WTC11 (cell line): ENCODE measurements at regions not wholly inside any gene's neighbourhood (a gene's known extent, or its start where the extent isn't known, plus 50 kb on each side); places are given as distances from the start of the nearest gene placed in this dataset.
"Not testable (repeated sequence)": the region's sequence is repeated elsewhere in the genome, so short reads cannot be mapped to it uniquely, and the experiment has no call there.

Experiments used
- ATAC-seq: fragments of 200-7000 bp; cut with Tn5 transposase; 2 replicates; pipeline ENCODE4 v1.10.0; 2021; ENCODE audit warnings: mild to moderate bottlenecking, moderate library complexity
- CTCF ChIA-PET: fragments of 300-600 bp; sonication (Branson Sonifier 250); formaldehyde crosslinking; loops from one replicate; lab custom pipeline; 2021; ENCODE audit warnings: antibody characterized with exemption; lab: Charles Lee
- POLR2A ChIA-PET: fragments of 350-600 bp; sonication (Branson Sonifier 250); formaldehyde crosslinking; loops from one replicate; lab custom pipeline; 2021; ENCODE audit warnings: antibody characterized with exemption; lab: Charles Lee
- DNase-seq: peaks from one replicate; pipeline ENCODE4 v3.0.0; 2021; ENCODE audit warnings: low spot score
- H3K27ac Mint-ChIP-seq: 2 replicates; pipeline ENCODE4 v1.8.0; 2021; ENCODE audit warnings: mixed read lengths
- H3K27me3 Mint-ChIP-seq: 2 replicates; pipeline ENCODE4 v1.8.0; 2021; ENCODE audit warnings: low read depth, mild to moderate bottlenecking, moderate library complexity, mixed read lengths
- H3K36me3 Mint-ChIP-seq: 2 replicates; pipeline ENCODE4 v1.8.0; 2021; ENCODE audit warnings: mixed read lengths
- H3K4me1 Mint-ChIP-seq: 2 replicates; pipeline ENCODE4 v1.8.0; 2022; ENCODE audit warnings: mixed read lengths
- H3K4me3 Mint-ChIP-seq: 2 replicates; pipeline ENCODE4 v1.8.0; 2021; ENCODE audit warnings: mild to moderate bottlenecking, moderate library complexity, mixed read lengths
- H3K9me3 Mint-ChIP-seq: 2 replicates; pipeline ENCODE4 v1.8.0; 2021; ENCODE audit warnings: mixed read lengths
- CREM ChIP-seq: sonication (generic); formaldehyde crosslinking; IDR thresholded peaks from 2 replicates; pipeline ENCODE4 v1.8.1; 2022; ENCODE audit warnings: mild to moderate bottlenecking, missing genetic modification reagents, moderate library complexity
- ESRRA ChIP-seq: sonication (generic); formaldehyde crosslinking; IDR thresholded peaks from 2 replicates; pipeline ENCODE4 v1.8.1; 2022; ENCODE audit warnings: mild to moderate bottlenecking, missing genetic modification reagents, borderline replicate concordance
- GABPB1 ChIP-seq: sonication (generic); formaldehyde crosslinking; IDR thresholded peaks from 2 replicates; pipeline ENCODE4 v1.8.1; 2023; ENCODE audit warnings: mild to moderate bottlenecking, missing genetic modification reagents
- JUN ChIP-seq: sonication (generic); formaldehyde crosslinking; IDR thresholded peaks from 2 replicates; pipeline ENCODE4 v1.8.0; 2023; ENCODE audit warnings: mild to moderate bottlenecking, missing genetic modification reagents
- MXD4 ChIP-seq: fragments of 250-450 bp; sonication (Bioruptor Pico); IDR thresholded peaks from 2 replicates; pipeline ENCODE4 v1.8.0; 2021; ENCODE audit warnings: mild to moderate bottlenecking, moderate library complexity, borderline replicate concordance
- OVOL2 ChIP-seq: fragments of 250-450 bp; sonication (Bioruptor Pico); IDR thresholded peaks from 2 replicates; pipeline ENCODE4 v1.9.0; 2021; ENCODE audit warnings: mild to moderate bottlenecking, borderline replicate concordance
- TCF7 ChIP-seq: sonication (generic); formaldehyde crosslinking; IDR thresholded peaks from 2 replicates; pipeline ENCODE4 v1.8.0; 2022; ENCODE audit warnings: mild to moderate bottlenecking, low read depth, missing genetic modification reagents, moderate library complexity
- ZNF232 ChIP-seq: sonication (generic); formaldehyde crosslinking; IDR thresholded peaks from 2 replicates; pipeline ENCODE4 v1.8.0; 2022; ENCODE audit warnings: mild to moderate bottlenecking, missing genetic modification reagents
- ZNF396 ChIP-seq: fragments of 250-450 bp; sonication (Bioruptor Pico); IDR thresholded peaks from 2 replicates; pipeline ENCODE4 v1.8.0; 2021; ENCODE audit warnings: mild to moderate bottlenecking, moderate library complexity, borderline replicate concordance
- ZNF416 ChIP-seq: fragments of 250-450 bp; sonication (Bioruptor Pico); IDR thresholded peaks from 2 replicates; pipeline ENCODE4 v1.9.0; 2021; ENCODE audit warnings: mild to moderate bottlenecking, inconsistent platforms
- TF ChIP-seq, protein P1 (sequence below): sonication (generic); formaldehyde crosslinking; IDR thresholded peaks from 2 replicates; pipeline ENCODE4 v1.8.0; 2022; ENCODE audit warnings: mild to moderate bottlenecking, missing genetic modification reagents
- TF ChIP-seq, protein P2 (sequence below): sonication (generic); formaldehyde crosslinking; IDR thresholded peaks from 2 replicates; pipeline ENCODE4 v1.8.1; 2022; ENCODE audit warnings: mild to moderate bottlenecking, missing genetic modification reagents, moderate library complexity, borderline replicate concordance
- TF ChIP-seq, protein P3 (sequence below): sonication (generic); formaldehyde crosslinking; IDR thresholded peaks from 2 replicates; pipeline ENCODE4 v1.8.1; 2023; ENCODE audit warnings: mild to moderate bottlenecking, missing genetic modification reagents, borderline replicate concordance
- TF ChIP-seq, protein P4 (sequence below): sonication (generic); formaldehyde crosslinking; IDR thresholded peaks from 2 replicates; pipeline ENCODE4 v1.8.0; 2022; ENCODE audit warnings: mild to moderate bottlenecking, missing genetic modification reagents
- TF ChIP-seq, protein P5 (sequence below): sonication (generic); formaldehyde crosslinking; IDR thresholded peaks from 2 replicates; pipeline ENCODE4 v1.8.1; 2022; ENCODE audit warnings: low read depth, missing genetic modification reagents, borderline replicate concordance
- TF ChIP-seq, protein P6 (sequence below): sonication (generic); formaldehyde crosslinking; conservative IDR thresholded peaks from 2 replicates; pipeline ENCODE4 v1.8.1; 2023; ENCODE audit warnings: mild to moderate bottlenecking, low read depth, missing genetic modification reagents, moderate library complexity

DNA sequence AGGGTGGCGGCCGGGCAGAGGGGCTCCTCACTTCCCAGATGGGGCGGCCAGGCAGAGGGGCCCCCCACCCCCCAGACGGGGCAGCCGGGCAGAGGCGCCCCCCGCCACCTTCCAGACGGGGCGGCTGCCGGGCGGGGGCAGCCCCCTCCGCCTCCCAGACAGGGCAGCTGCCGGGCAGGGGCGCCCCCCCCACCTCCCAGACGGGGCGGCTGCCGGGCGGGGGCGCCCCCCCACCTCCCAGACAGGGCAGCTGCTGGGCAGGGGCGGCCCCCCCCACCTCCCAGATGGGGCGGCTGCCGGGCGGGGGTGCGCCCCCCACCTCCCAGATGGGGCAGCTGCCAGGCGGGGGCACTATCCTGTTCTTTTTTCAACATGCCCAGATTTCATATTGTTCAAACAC, 78.2 kb upstream of the DST start (continued):
- TF ChIP-seq ZNF232 (CRISPR knock-in tag): no peak
- TF ChIP-seq, protein P1, sequence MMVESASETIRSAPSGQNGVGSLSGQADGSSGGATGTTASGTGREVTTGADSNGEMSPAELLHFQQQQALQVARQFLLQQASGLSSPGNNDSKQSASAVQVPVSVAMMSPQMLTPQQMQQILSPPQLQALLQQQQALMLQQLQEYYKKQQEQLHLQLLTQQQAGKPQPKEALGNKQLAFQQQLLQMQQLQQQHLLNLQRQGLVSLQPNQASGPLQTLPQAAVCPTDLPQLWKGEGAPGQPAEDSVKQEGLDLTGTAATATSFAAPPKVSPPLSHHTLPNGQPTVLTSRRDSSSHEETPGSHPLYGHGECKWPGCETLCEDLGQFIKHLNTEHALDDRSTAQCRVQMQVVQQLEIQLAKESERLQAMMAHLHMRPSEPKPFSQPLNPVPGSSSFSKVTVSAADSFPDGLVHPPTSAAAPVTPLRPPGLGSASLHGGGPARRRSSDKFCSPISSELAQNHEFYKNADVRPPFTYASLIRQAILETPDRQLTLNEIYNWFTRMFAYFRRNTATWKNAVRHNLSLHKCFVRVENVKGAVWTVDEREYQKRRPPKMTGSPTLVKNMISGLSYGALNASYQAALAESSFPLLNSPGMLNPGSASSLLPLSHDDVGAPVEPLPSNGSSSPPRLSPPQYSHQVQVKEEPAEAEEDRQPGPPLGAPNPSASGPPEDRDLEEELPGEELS (CRISPR knock-in tag): no peak

DNA sequence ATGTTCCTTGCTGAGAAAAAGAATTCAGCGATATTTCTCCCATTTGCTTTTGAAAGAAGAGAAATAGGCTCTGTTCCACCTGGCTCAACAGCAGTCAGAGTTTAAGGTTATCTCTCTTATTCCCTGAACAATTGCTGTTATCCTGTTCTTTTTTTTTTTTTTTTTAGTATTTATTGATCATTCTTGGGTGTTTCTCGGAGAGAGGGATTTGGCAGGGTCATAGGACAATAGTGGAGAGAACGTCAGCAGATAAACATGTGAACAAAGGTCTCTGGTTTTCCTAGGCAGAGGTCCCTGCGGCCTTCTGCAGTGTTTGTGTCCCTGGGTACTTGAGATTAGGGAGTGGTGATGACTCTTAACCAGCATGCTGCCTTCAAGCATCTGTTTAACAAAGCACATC, 77.5 kb upstream of the DST start:
- H3K27ac Mint-ChIP-seq, CTCF ChIA-PET, ATAC-seq, DNase-seq, POLR2A ChIA-PET, H3K27me3 Mint-ChIP-seq, H3K4me3 Mint-ChIP-seq: not testable (repeated sequence)
- Mint-ChIP-seq H3K4me1 (peaks cover 56% of the 10 kb centered on the region), H3K9me3 (peaks cover 35% of the 10 kb centered on the region), H3K36me3 (peaks cover 40% of the 10 kb centered on the region)

DNA sequence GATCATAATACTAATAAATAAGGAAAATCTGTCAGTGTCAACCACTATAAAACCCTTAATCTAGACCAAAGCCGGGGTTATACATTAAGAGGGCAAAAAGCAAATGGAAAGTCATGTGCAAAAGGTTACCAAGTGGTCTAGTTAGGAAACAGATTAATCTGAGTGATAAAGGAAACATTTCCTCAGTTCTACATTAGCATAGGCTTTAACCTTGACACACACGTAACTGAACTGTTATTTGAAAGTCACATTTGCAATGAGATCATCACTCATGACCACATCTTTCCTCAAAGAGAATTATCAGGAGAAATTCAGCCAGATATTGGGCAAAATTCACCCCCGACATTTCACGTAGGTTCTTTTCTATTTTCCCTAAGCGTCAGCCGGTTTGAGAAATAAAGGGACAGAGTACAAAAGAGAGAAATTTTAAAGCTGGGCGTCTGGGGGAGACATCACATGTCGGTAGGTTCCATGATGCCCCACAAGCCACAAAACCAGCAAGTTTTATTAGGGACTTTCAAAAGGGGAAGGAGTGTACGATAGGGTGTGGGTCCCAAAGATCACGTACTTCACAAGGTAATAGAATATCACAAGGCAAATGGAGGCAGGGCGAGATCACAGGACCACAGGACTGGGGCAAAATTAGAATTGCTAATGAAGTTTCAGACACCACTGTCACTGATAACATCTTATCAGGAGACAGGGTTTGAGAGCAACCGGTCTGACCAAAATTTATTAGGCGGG, 76.8 kb upstream of the DST start:
- peaks cover 35% of the 10 kb centered on the region for H3K9me3 Mint-ChIP-seq
- H3K36me3 Mint-ChIP-seq: peaks cover 40% of the 10 kb centered on the region
- peaks cover 56% of the 10 kb centered on the region for H3K4me1 Mint-ChIP-seq
- CTCF ChIA-PET, H3K4me3 Mint-ChIP-seq, H3K27ac Mint-ChIP-seq, ATAC-seq, POLR2A ChIA-PET, DNase-seq, H3K27me3 Mint-ChIP-seq: not testable (repeated sequence)

DNA sequence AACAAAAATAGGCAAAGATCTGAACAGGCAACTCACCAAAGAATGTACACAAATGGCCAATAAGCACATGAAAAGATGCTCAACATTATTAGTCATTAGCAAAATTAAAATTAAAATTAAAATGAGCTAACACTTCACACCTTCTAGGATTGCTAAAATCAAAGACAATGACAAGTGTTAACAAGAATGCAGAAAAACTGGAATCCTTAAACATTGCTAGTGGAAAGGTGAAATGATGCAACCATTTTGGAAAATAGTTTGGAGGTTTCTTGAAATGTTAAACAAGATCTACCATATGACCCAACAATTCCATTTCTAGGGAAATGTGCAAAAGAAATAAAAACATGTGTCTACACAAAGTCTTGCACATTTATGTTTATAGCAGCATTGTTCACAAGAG, 75.5 kb upstream of the DST start:
- Mint-ChIP-seq H3K4me3 (no peak overlapping the region), H3K27me3 (no peaks in the 10 kb centered on the region), H3K27ac (no peak overlapping the region), H3K36me3 (peaks cover 37% of the 10 kb centered on the region), H3K4me1 (peaks cover 63% of the 10 kb centered on the region), H3K9me3 (peaks cover 35% of the 10 kb centered on the region)
- ATAC-seq (no peak), DNase-seq (no peak)
- ChIA-PET CTCF (no interaction called here), POLR2A (no interaction called here)
- TF ChIP-seq, protein P2, sequence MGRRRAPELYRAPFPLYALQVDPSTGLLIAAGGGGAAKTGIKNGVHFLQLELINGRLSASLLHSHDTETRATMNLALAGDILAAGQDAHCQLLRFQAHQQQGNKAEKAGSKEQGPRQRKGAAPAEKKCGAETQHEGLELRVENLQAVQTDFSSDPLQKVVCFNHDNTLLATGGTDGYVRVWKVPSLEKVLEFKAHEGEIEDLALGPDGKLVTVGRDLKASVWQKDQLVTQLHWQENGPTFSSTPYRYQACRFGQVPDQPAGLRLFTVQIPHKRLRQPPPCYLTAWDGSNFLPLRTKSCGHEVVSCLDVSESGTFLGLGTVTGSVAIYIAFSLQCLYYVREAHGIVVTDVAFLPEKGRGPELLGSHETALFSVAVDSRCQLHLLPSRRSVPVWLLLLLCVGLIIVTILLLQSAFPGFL (CRISPR knock-in tag): no peak
- TF ChIP-seq JUN (no peak), ZNF416 (CRISPR knock-in tag) (no peak), MXD4 (CRISPR knock-in tag) (no peak), ESRRA (CRISPR knock-in tag) (no peak), ZNF396 (no peak), TCF7 (CRISPR knock-in tag) (no peak), GABPB1 (no peak), OVOL2 (CRISPR knock-in tag) (no peak), CREM (CRISPR knock-in tag) (no peak)
- TF ChIP-seq, protein P3, sequence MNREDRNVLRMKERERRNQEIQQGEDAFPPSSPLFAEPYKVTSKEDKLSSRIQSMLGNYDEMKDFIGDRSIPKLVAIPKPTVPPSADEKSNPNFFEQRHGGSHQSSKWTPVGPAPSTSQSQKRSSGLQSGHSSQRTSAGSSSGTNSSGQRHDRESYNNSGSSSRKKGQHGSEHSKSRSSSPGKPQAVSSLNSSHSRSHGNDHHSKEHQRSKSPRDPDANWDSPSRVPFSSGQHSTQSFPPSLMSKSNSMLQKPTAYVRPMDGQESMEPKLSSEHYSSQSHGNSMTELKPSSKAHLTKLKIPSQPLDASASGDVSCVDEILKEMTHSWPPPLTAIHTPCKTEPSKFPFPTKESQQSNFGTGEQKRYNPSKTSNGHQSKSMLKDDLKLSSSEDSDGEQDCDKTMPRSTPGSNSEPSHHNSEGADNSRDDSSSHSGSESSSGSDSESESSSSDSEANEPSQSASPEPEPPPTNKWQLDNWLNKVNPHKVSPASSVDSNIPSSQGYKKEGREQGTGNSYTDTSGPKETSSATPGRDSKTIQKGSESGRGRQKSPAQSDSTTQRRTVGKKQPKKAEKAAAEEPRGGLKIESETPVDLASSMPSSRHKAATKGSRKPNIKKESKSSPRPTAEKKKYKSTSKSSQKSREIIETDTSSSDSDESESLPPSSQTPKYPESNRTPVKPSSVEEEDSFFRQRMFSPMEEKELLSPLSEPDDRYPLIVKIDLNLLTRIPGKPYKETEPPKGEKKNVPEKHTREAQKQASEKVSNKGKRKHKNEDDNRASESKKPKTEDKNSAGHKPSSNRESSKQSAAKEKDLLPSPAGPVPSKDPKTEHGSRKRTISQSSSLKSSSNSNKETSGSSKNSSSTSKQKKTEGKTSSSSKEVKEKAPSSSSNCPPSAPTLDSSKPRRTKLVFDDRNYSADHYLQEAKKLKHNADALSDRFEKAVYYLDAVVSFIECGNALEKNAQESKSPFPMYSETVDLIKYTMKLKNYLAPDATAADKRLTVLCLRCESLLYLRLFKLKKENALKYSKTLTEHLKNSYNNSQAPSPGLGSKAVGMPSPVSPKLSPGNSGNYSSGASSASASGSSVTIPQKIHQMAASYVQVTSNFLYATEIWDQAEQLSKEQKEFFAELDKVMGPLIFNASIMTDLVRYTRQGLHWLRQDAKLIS (CRISPR knock-in tag): no peak
- TF ChIP-seq, protein P4, sequence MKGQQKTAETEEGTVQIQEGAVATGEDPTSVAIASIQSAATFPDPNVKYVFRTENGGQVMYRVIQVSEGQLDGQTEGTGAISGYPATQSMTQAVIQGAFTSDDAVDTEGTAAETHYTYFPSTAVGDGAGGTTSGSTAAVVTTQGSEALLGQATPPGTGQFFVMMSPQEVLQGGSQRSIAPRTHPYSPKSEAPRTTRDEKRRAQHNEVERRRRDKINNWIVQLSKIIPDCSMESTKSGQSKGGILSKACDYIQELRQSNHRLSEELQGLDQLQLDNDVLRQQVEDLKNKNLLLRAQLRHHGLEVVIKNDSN (CRISPR knock-in tag): no peak
- TF ChIP-seq, protein P5, sequence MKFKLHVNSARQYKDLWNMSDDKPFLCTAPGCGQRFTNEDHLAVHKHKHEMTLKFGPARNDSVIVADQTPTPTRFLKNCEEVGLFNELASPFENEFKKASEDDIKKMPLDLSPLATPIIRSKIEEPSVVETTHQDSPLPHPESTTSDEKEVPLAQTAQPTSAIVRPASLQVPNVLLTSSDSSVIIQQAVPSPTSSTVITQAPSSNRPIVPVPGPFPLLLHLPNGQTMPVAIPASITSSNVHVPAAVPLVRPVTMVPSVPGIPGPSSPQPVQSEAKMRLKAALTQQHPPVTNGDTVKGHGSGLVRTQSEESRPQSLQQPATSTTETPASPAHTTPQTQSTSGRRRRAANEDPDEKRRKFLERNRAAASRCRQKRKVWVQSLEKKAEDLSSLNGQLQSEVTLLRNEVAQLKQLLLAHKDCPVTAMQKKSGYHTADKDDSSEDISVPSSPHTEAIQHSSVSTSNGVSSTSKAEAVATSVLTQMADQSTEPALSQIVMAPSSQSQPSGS (CRISPR knock-in tag): no peak
- TF ChIP-seq, protein P6, sequence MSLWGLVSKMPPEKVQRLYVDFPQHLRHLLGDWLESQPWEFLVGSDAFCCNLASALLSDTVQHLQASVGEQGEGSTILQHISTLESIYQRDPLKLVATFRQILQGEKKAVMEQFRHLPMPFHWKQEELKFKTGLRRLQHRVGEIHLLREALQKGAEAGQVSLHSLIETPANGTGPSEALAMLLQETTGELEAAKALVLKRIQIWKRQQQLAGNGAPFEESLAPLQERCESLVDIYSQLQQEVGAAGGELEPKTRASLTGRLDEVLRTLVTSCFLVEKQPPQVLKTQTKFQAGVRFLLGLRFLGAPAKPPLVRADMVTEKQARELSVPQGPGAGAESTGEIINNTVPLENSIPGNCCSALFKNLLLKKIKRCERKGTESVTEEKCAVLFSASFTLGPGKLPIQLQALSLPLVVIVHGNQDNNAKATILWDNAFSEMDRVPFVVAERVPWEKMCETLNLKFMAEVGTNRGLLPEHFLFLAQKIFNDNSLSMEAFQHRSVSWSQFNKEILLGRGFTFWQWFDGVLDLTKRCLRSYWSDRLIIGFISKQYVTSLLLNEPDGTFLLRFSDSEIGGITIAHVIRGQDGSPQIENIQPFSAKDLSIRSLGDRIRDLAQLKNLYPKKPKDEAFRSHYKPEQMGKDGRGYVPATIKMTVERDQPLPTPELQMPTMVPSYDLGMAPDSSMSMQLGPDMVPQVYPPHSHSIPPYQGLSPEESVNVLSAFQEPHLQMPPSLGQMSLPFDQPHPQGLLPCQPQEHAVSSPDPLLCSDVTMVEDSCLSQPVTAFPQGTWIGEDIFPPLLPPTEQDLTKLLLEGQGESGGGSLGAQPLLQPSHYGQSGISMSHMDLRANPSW (CRISPR knock-in tag): no peak
